OCI-LY3 (cell line): ENCODE measurements at regions not wholly inside any gene's neighbourhood (a gene's known extent, or its start where the extent isn't known, plus 50 kb on each side); places are given as distances from the start of the nearest gene placed in this dataset.

ENCODE experiments used
- H2AFZ ChIP-seq: fragments of 200-600, 300-600 bp; shearing (Covaris generic); 2 replicates; pipeline ENCODE4 v1.6.0; 2014; ENCODE audit warnings: antibody characterized with exemption, low read depth, low read length
- H3K27ac ChIP-seq: fragments of 200-600, 300-600 bp; sonication (generic); 2 replicates; pipeline ENCODE4 v1.5.1; 2014; ENCODE audit warnings: mild to moderate bottlenecking, low read length, moderate library complexity, mixed read lengths
- H3K27me3 ChIP-seq: fragments of 200-600, 300-600 bp; sonication (generic); 2 replicates; pipeline ENCODE4 v1.6.1; 2014; ENCODE audit warnings: low read depth, low read length, mixed read lengths
- H3K36me3 ChIP-seq: fragments of 200-600, 300-600 bp; sonication (generic); replicated peaks from 2 replicates; pipeline ENCODE3; 2014; ENCODE audit warnings: low read depth, low read length, mixed read lengths
- H3K4me1 ChIP-seq: fragments of 300-600, 200-600 bp; sonication (generic); 2 replicates; pipeline ENCODE4 v1.6.1; 2014; ENCODE audit warnings: low read length, mixed read lengths
- H3K4me2 ChIP-seq: fragments of 200-600, 300-600 bp; sonication (generic); 2 replicates; pipeline ENCODE4 v1.6.1; 2014; ENCODE audit warnings: low read length, mixed read lengths
- H3K4me3 ChIP-seq: fragments of 300-600, 200-600 bp; sonication (generic); 2 replicates; pipeline ENCODE4 v1.5.1; 2014; ENCODE audit warnings: antibody characterized with exemption, mild to moderate bottlenecking, low read length, moderate library complexity
- H3K79me2 ChIP-seq: fragments of 300-600, 200-600 bp; shearing (Covaris generic); 2 replicates; pipeline ENCODE4 v1.6.1; 2014; ENCODE audit warnings: mild to moderate bottlenecking, low read length, mixed read lengths
- H3K9ac ChIP-seq: fragments of 300-600, 200-600 bp; shearing (Covaris generic); 2 replicates; pipeline ENCODE4 v1.6.0; 2014; ENCODE audit warnings: mild to moderate bottlenecking, low read length, moderate library complexity
- H3K9me3 ChIP-seq: fragments of 200-600, 300-600 bp; shearing (Covaris generic); 2 replicates; pipeline ENCODE4 v1.6.1; 2014; ENCODE audit warnings: low read length, mixed read lengths; ENCODE audit not compliant: insufficient read depth
- H4K20me1 ChIP-seq: fragments of 200-600, 300-600 bp; sonication (generic); 2 replicates; pipeline ENCODE4 v1.6.1; 2016; ENCODE audit warnings: low read length, mixed read lengths; ENCODE audit not compliant: insufficient read depth
- CTCF ChIP-seq: fragments of 200-600, 300-600 bp; sonication (generic); IDR thresholded peaks from 2 replicates; pipeline ENCODE4 v1.5.1; 2014; ENCODE audit warnings: antibody characterized with exemption, low read length, low read depth
- EZH2phosphoT487 ChIP-seq: fragments of 200-600 bp; shearing (Covaris generic); IDR thresholded peaks from 2 replicates; pipeline ENCODE4 v1.6.1; 2018; ENCODE audit warnings: antibody characterized with exemption, mixed run types, low read depth

DNA sequence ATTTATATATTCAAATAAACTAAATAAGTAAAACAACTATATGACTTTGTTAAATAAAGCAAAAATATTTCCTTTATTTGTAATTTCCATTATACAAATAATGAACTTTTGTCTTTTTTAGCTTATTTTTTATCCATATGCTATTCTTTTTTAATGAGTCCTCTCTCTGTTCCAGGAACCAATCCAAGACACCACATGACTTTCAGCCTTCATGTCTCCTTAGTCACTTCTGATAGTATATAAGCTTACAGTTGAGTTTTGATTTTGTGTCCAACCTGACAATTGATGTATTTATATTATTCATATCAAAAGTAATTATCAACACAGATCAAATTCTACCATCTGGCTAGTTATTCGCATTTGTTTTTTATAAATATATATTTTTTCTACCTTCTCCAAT lies 582.3 kb upstream of the GJE1 start:
- H3K27me3 ChIP-seq: no peaks in the 10 kb centered on the region
- no peaks in the 10 kb centered on the region for H3K79me2 ChIP-seq
- H2AFZ ChIP-seq: no peak overlapping the region
- no peak overlapping the region for H3K9ac ChIP-seq
- H3K4me3 ChIP-seq: no peak overlapping the region
- H3K4me1 ChIP-seq: peaks cover 6% of the 10 kb centered on the region
- H3K36me3 ChIP-seq: no peaks in the 10 kb centered on the region
- TF ChIP-seq EZH2phosphoT487 (no peak), CTCF (no peak)
- H4K20me1 ChIP-seq: no peaks in the 10 kb centered on the region
- H3K4me2 ChIP-seq: no peak overlapping the region
- H3K9me3 ChIP-seq: no peaks in the 10 kb centered on the region; the same call in 1 of the 2 replicates
- H3K27ac ChIP-seq: no peak overlapping the region

DNA sequence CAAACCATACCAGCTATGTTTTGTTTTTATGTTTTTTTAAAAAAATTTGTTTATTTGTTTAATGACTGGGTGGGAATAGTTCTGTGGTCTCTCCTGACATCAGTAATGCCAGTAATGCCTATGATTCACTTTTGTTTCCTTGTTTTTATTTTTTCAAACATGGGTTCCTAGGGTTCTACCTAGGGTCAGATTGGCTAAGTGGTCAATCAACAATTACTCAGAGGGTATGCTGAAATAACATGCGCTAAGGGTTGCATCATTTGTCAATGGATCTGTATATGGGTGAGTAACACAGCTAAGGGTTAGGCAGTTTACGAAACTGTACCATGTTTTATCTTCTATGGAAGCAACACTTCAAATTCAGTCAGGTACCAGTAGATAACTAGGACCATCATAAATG lies 583.8 kb upstream of the GJE1 start:
- no peak overlapping the region for H3K27ac ChIP-seq

DNA sequence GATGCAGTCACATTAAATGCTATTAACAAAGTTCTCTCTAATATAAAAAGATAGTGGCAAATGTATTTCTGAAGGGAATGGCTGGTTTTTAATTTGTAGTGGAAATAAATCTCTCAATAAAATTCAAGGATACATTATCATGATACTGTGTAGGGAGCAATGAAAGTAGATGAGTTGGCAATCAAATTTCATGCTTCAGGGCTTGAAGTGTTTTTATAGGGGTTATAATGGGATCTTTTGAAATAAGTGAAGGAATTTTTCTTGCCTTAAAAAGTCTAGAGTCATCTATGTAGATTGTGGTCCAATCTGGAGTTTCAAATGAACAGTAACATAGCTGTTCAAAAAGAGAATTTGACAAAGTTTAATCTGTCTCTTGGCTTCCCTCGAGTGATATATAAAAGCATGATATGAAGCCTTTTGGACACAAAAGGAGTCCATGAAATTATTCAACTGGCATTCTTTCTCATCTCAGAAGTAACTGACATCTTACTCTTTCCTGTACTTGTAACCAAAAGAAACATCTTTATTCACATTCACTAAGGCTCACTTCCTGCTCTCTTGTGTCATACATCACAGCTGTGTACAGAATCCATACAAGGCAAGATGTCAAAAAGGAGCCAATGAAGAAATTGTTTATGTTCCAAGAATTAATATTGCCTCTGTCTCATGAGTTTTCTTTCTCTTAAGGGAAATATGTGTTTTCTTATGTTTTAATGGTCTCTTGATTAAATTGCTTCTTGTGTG lies 591.0 kb upstream of the GJE1 start:
- 0 out of 2 replicates have a peak, but pooled peaks cover 4% of the 10 kb centered on the region for H3K4me1 ChIP-seq
- no peaks in the 10 kb centered on the region for H4K20me1 ChIP-seq
- H3K79me2 ChIP-seq: no peaks in the 10 kb centered on the region
- H3K4me3 ChIP-seq: no peak overlapping the region
- no peaks in the 10 kb centered on the region for H3K9me3 ChIP-seq
- no peak overlapping the region; the same call in 1 of the 2 replicates for H2AFZ ChIP-seq
- H3K27ac ChIP-seq: no peak overlapping the region
- no peak overlapping the region for H3K4me2 ChIP-seq
- H3K27me3 ChIP-seq: no peaks in the 10 kb centered on the region
- H3K9ac ChIP-seq: no peak overlapping the region
- no peaks in the 10 kb centered on the region for H3K36me3 ChIP-seq
- TF ChIP-seq CTCF (no peak), EZH2phosphoT487 (no peak)

More for the DNA sequence above, 583.8 kb upstream of the GJE1 start:
- H3K9me3 ChIP-seq: no peaks in the 10 kb centered on the region; the same call in 1 of the 2 replicates
- no peaks in the 10 kb centered on the region for H3K79me2 ChIP-seq
- TF ChIP-seq CTCF (no peak), EZH2phosphoT487 (no peak)
- H3K4me2 ChIP-seq: no peak overlapping the region
- no peaks in the 10 kb centered on the region for H3K27me3 ChIP-seq
- no peak overlapping the region for H3K9ac ChIP-seq
- no peak overlapping the region for H3K4me3 ChIP-seq
- H2AFZ ChIP-seq: no peak overlapping the region
- no peaks in the 10 kb centered on the region for H4K20me1 ChIP-seq
- no peaks in the 10 kb centered on the region for H3K36me3 ChIP-seq
- peaks cover 6% of the 10 kb centered on the region for H3K4me1 ChIP-seq

GRCh38 chr6:141540207-141540606 lies 592.5 kb upstream of the GJE1 start:
- Histone ChIP-seq H3K27me3 (no peaks in the 10 kb centered on the region), H2AFZ (no peak overlapping the region), H3K27ac (no peak overlapping the region), H3K9ac (no peak overlapping the region), H3K4me3 (no peak overlapping the region), H3K4me2 (no peak overlapping the region), H3K9me3 (no peaks in the 10 kb centered on the region), H3K4me1 (0 out of 2 replicates have a peak, but pooled peaks cover 4% of the 10 kb centered on the region), H3K36me3 (no peaks in the 10 kb centered on the region), H3K79me2 (no peaks in the 10 kb centered on the region), H4K20me1 (no peaks in the 10 kb centered on the region)
- TF ChIP-seq CTCF (no peak), EZH2phosphoT487 (no peak)
